H1 (cell line): ENCODE measurements at regions not wholly inside any gene's neighbourhood (a gene's known extent, or its start where the extent isn't known, plus 50 kb on each side); places are given as distances from the start of the nearest gene placed in this dataset.

ENCODE experiments used
- ATF3 ChIP-seq: IDR thresholded peaks from 2 replicates; pipeline ENCODE4 v1.6.1; 2011; ENCODE audit warnings: low read depth, mild to moderate bottlenecking, low read length; ENCODE audit not compliant: insufficient read depth
- CTBP2 ChIP-seq: IDR thresholded peaks from 2 replicates; pipeline ENCODE4 v1.7.0; 2011; ENCODE audit warnings: borderline replicate concordance, mild to moderate bottlenecking, moderate library complexity, mixed read lengths, low read length; ENCODE audit not compliant: insufficient read depth, insufficient read length

- no peak for TF ChIP-seq CTBP2
- TF ChIP-seq ATF3 = no peak
Observed at GRCh38 chrX:39029221-39029620, 228.0 kb downstream of the MID1IP1 start (continued).
